ENCODE measurements at regions not wholly inside any gene's neighbourhood (a gene's known extent, or its start where the extent isn't known, plus 50 kb on each side); places are given as distances from the start of the nearest gene placed in this dataset.

DNA sequence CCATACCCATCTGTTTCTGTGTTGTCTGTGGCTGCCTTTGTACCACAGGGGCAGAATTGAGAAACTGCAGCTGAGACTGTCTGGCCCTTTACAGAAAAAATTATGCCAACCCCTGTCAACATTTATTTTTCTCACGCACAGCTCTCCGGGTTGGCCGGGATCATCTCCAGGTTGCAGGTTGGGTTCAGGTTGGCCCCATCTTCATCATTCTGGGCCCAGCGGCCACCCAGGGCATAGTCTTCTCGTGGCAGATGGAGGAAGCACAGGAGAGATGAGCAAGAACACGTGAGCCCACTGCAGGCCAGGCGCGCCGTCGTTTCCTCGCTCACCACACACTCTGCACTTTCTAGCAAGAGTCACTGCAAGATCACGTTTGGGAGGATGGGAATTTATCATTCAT is 66.1 kb upstream of the SEC14L1 start:
- TF ChIP-seq, protein P1, sequence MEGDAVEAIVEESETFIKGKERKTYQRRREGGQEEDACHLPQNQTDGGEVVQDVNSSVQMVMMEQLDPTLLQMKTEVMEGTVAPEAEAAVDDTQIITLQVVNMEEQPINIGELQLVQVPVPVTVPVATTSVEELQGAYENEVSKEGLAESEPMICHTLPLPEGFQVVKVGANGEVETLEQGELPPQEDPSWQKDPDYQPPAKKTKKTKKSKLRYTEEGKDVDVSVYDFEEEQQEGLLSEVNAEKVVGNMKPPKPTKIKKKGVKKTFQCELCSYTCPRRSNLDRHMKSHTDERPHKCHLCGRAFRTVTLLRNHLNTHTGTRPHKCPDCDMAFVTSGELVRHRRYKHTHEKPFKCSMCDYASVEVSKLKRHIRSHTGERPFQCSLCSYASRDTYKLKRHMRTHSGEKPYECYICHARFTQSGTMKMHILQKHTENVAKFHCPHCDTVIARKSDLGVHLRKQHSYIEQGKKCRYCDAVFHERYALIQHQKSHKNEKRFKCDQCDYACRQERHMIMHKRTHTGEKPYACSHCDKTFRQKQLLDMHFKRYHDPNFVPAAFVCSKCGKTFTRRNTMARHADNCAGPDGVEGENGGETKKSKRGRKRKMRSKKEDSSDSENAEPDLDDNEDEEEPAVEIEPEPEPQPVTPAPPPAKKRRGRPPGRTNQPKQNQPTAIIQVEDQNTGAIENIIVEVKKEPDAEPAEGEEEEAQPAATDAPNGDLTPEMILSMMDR (IDR thresholded peaks at IDR 0.05; ENCODE audit: insufficient read depth, low read length, poor library complexity, severe bottlenecking) = no peak
- TF ChIP-seq EZH2phosphoT487 (conservative IDR thresholded peaks at IDR 0.05; ENCODE audit: low read length) = no peak
- no peak overlapping the region for H3K4me3 ChIP-seq (ENCODE audit: insufficient read depth, low read length, poor library complexity, severe bottlenecking)
- 0 out of 2 replicates have a peak, but pooled peaks cover 2% of the 10 kb centered on the region for H3K27me3 ChIP-seq (ENCODE audit: low read length)
- H3F3A ChIP-seq (ENCODE audit: insufficient read depth) = no peaks in the 10 kb centered on the region
- H4K20me1 ChIP-seq (ENCODE audit: low read depth, low read length) = no peaks in the 10 kb centered on the region
- no peak overlapping the region for H3K9ac ChIP-seq (ENCODE audit: low read length)
- H3K79me2 ChIP-seq (ENCODE audit: insufficient read depth, low read length) = no peaks in the 10 kb centered on the region
- H3K9me2 ChIP-seq (replicated peaks; ENCODE audit: insufficient read depth, low read length) = no peaks in the 10 kb centered on the region
- H3K36me3 ChIP-seq (ENCODE audit: low read length) = no peaks in the 10 kb centered on the region
- no peak overlapping the region for H3K27ac ChIP-seq (ENCODE audit: low read depth, low read length)
- no peak overlapping the region for H2AFZ ChIP-seq (ENCODE audit: low read depth, low read length, severe bottlenecking)
- no peak overlapping the region for H3K4me2 ChIP-seq (ENCODE audit: low read depth, low read length, poor library complexity, severe bottlenecking)
- no peaks in the 10 kb centered on the region for H3K9me3 ChIP-seq (ENCODE audit: insufficient read depth, low read length)

DNA sequence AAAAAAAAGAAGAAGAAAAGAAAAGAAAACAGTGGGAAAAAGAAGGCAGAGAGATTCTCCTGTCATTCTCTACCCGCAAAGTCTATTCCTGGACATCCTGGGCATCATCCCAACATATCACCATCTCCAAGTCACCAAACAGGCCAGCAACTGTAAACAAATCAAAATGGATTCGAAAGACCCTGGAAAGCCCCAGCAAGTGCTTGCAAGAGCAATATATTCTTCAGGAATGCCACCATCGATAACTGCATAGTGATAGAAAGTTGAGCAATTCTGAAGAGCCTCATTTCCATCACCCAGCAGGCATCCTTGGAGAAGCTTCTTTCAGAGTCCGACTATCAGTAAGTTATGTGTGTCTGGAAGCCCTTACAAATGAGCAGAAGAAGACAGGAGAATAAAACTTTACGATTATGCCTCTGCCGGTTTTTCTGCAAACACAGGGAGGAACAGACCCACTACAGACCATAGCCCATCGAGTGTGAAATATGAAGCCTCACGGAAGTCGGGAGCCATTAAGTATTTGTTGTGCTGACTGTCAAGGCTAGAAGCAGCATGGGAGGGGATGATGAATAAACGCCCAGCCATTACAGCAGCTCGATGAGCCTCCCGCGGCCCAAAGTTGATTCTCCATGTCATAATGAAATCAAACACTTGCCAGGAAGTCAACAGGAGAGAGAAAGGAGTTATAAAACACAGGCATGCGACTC is 64.5 kb upstream of the SEC14L1 start:
- H3K36me3 ChIP-seq (ENCODE audit: low read length) = no peaks in the 10 kb centered on the region

DNA sequence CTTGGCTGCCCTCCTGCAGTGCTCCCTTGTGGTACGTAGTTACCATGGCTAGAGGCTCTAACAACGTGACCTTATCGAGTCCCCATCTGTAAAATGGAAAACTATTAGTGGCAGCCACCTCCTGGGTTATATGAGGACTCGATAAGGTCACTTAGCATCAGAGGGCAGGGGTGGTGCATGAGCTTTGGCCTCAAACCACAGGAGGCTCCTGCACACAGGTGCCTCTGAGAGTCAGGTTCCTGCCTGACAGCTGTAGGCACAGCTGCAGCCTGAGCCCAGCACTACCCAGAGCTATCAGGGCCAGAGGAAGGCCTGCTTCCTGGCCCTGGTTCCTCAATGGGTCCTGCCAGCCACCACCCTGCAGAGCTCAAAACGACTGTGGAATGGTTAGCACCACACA is 57.2 kb upstream of the SEC14L1 start:
- Histone ChIP-seq H4K20me1 (ENCODE audit: low read depth, low read length) (no peaks in the 10 kb centered on the region), H3K9me3 (ENCODE audit: insufficient read depth, low read length) (no peaks in the 10 kb centered on the region), H3F3A (ENCODE audit: insufficient read depth) (0 out of 2 replicates have a peak, but pooled peaks cover 3% of the 10 kb centered on the region), H3K4me2 (ENCODE audit: low read depth, low read length, poor library complexity, severe bottlenecking) (no peak overlapping the region), H3K27ac (ENCODE audit: low read depth, low read length) (no peak overlapping the region), H3K9me2 (replicated peaks; ENCODE audit: insufficient read depth, low read length) (no peaks in the 10 kb centered on the region), H3K9ac (ENCODE audit: low read length) (no peak overlapping the region), H2AFZ (ENCODE audit: low read depth, low read length, severe bottlenecking) (no peak overlapping the region), H3K36me3 (ENCODE audit: low read length) (no peaks in the 10 kb centered on the region), H3K79me2 (ENCODE audit: insufficient read depth, low read length) (no peaks in the 10 kb centered on the region), H3K27me3 (ENCODE audit: low read length) (no peaks in the 10 kb centered on the region), H3K4me3 (ENCODE audit: insufficient read depth, low read length, poor library complexity, severe bottlenecking) (no peak overlapping the region)
- no peak for TF ChIP-seq EZH2phosphoT487 (conservative IDR thresholded peaks at IDR 0.05; ENCODE audit: low read length)
- TF ChIP-seq, protein P1 (IDR thresholded peaks at IDR 0.05; ENCODE audit: insufficient read depth, low read length, poor library complexity, severe bottlenecking) = no peak

More for the DNA sequence above, 64.5 kb upstream of the SEC14L1 start:
- Histone ChIP-seq H3K9me3 (ENCODE audit: insufficient read depth, low read length) (no peaks in the 10 kb centered on the region), H3K9ac (ENCODE audit: low read length) (no peak overlapping the region), H3K79me2 (ENCODE audit: insufficient read depth, low read length) (no peaks in the 10 kb centered on the region), H3K4me2 (ENCODE audit: low read depth, low read length, poor library complexity, severe bottlenecking) (no peak overlapping the region), H3F3A (ENCODE audit: insufficient read depth) (no peaks in the 10 kb centered on the region), H3K4me3 (ENCODE audit: insufficient read depth, low read length, poor library complexity, severe bottlenecking) (no peak overlapping the region), H3K27me3 (ENCODE audit: low read length) (0 out of 2 replicates have a peak, but pooled peaks cover 2% of the 10 kb centered on the region), H3K9me2 (replicated peaks; ENCODE audit: insufficient read depth, low read length) (no peaks in the 10 kb centered on the region), H3K27ac (ENCODE audit: low read depth, low read length) (no peak overlapping the region), H2AFZ (ENCODE audit: low read depth, low read length, severe bottlenecking) (no peak overlapping the region), H4K20me1 (ENCODE audit: low read depth, low read length) (no peaks in the 10 kb centered on the region)
- TF ChIP-seq, protein P1 (IDR thresholded peaks at IDR 0.05; ENCODE audit: insufficient read depth, low read length, poor library complexity, severe bottlenecking) = no peak
- TF ChIP-seq EZH2phosphoT487 (conservative IDR thresholded peaks at IDR 0.05; ENCODE audit: low read length) = no peak

All from SU-DHL-6 (cell line).